Ishikawa (cell line): ENCODE measurements at regions not wholly inside any gene's neighbourhood (a gene's known extent, or its start where the extent isn't known, plus 50 kb on each side); places are given as distances from the start of the nearest gene placed in this dataset.

Source experiments
- CEBPB ChIP-seq: IDR thresholded peaks from 2 replicates; pipeline ENCODE4 v1.6.1; 2012
- CREB1 ChIP-seq: IDR thresholded peaks from 2 replicates; pipeline ENCODE4 v1.6.1; 2012; ENCODE audit warnings: low read depth
- EGR1 ChIP-seq: IDR thresholded peaks from 2 replicates; pipeline ENCODE4 v1.6.1; 2012
- EP300 ChIP-seq: IDR thresholded peaks from 2 replicates; pipeline ENCODE4 v1.6.1; 2012; ENCODE audit warnings: borderline replicate concordance
- FOXM1 ChIP-seq: IDR thresholded peaks from 2 replicates; pipeline ENCODE4 v1.6.1; 2012; ENCODE audit warnings: low read depth, borderline replicate concordance
- NFIC ChIP-seq: IDR thresholded peaks from 2 replicates; pipeline ENCODE4 v1.6.1; 2012
- RAD21 ChIP-seq: IDR thresholded peaks from 2 replicates; pipeline ENCODE4 v1.6.1; 2012; ENCODE audit warnings: low read depth
- TAF1 ChIP-seq: IDR thresholded peaks from 2 replicates; pipeline ENCODE4 v1.6.1; 2012; ENCODE audit warnings: low read depth, mild to moderate bottlenecking
- TCF12 ChIP-seq: IDR thresholded peaks from 2 replicates; pipeline ENCODE4 v1.6.1; 2012; ENCODE audit warnings: low read depth
- TEAD4 ChIP-seq: IDR thresholded peaks from 2 replicates; pipeline ENCODE4 v1.6.1; 2012
- YY1 ChIP-seq: IDR thresholded peaks from 2 replicates; pipeline ENCODE4 v1.6.1; 2012; ENCODE audit warnings: low read depth
- ZBTB7A ChIP-seq: IDR thresholded peaks from 2 replicates; pipeline ENCODE4 v1.6.1; 2012; ENCODE audit warnings: low read depth
- TF ChIP-seq, protein P1 (sequence below): IDR thresholded peaks from 2 replicates; pipeline ENCODE4 v1.6.1; 2012
- TF ChIP-seq, protein P2 (sequence below): IDR thresholded peaks from 2 replicates; pipeline ENCODE4 v1.6.1; 2012; ENCODE audit warnings: low read depth, mild to moderate bottlenecking
- TF ChIP-seq, protein P3 (sequence below): IDR thresholded peaks from 2 replicates; pipeline ENCODE4 v1.6.1; 2012

DNA sequence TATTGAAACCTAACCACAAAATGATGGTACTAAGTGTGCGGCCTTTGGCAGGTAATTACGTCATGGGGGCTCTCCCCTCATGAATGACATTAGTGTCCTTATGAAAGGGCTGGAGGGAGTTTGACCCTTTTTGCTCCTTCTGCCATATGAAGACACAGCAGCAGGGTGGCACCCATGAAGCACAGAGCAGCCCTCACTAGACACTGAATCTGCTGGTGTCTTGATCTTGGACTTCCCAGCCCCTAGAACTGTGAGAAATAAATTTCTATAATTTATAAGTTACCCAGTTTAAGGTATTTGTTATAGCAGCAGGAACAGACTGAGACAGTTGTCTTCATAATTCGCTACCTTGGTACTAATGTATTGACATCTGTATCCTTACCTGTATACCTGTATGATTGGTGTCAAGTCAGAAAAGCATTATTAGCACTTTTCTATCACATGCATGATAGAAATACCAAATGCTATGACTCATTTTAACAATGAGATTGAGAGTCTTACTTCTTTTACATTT is 80.4 kb downstream of the GCNT4 start:
- TF ChIP-seq EGR1, result no peak
- TF ChIP-seq EP300, result no peak
- TF ChIP-seq RAD21, result no peak
- TF ChIP-seq CREB1, result no peak
- TF ChIP-seq, protein P1, sequence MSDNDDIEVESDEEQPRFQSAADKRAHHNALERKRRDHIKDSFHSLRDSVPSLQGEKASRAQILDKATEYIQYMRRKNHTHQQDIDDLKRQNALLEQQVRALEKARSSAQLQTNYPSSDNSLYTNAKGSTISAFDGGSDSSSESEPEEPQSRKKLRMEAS, result no peak
- TF ChIP-seq NFIC, result no peak
- TF ChIP-seq TEAD4, result no peak
- no peak for TF ChIP-seq YY1
- no peak for TF ChIP-seq CEBPB
- no peak for TF ChIP-seq ZBTB7A
- TF ChIP-seq TAF1, result no peak
- no peak for TF ChIP-seq FOXM1
- TF ChIP-seq, protein P2, sequence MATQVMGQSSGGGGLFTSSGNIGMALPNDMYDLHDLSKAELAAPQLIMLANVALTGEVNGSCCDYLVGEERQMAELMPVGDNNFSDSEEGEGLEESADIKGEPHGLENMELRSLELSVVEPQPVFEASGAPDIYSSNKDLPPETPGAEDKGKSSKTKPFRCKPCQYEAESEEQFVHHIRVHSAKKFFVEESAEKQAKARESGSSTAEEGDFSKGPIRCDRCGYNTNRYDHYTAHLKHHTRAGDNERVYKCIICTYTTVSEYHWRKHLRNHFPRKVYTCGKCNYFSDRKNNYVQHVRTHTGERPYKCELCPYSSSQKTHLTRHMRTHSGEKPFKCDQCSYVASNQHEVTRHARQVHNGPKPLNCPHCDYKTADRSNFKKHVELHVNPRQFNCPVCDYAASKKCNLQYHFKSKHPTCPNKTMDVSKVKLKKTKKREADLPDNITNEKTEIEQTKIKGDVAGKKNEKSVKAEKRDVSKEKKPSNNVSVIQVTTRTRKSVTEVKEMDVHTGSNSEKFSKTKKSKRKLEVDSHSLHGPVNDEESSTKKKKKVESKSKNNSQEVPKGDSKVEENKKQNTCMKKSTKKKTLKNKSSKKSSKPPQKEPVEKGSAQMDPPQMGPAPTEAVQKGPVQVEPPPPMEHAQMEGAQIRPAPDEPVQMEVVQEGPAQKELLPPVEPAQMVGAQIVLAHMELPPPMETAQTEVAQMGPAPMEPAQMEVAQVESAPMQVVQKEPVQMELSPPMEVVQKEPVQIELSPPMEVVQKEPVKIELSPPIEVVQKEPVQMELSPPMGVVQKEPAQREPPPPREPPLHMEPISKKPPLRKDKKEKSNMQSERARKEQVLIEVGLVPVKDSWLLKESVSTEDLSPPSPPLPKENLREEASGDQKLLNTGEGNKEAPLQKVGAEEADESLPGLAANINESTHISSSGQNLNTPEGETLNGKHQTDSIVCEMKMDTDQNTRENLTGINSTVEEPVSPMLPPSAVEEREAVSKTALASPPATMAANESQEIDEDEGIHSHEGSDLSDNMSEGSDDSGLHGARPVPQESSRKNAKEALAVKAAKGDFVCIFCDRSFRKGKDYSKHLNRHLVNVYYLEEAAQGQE, result no peak
- TF ChIP-seq, protein P3, sequence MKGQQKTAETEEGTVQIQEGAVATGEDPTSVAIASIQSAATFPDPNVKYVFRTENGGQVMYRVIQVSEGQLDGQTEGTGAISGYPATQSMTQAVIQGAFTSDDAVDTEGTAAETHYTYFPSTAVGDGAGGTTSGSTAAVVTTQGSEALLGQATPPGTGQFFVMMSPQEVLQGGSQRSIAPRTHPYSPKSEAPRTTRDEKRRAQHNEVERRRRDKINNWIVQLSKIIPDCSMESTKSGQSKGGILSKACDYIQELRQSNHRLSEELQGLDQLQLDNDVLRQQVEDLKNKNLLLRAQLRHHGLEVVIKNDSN, result no peak
- TF ChIP-seq TCF12, result no peak

DNA sequence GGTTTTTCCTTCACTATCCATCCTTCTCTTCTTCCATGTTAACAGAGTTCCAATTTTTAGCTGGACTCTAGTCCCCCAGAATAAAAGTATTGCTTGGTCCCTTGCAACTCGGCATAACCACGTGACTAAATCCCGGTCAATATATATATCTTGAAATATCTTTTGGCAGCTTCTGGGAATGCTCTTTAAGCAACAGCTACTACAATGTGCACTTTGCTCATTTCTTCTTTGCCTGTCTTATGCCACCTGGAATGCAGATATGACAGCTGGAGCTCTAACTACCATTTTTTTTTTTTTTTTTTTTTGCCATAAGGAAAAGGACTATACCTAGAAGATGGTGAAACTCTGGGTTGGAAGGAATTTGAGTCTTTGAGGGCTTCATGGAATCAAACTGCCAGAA is 82.6 kb downstream of the GCNT4 start:
- TF ChIP-seq NFIC, result no peak
- no peak for TF ChIP-seq CEBPB
- TF ChIP-seq, protein P2, result no peak
- no peak for TF ChIP-seq TCF12
- TF ChIP-seq, protein P3, result no peak
- TF ChIP-seq TAF1, result no peak
- no peak for TF ChIP-seq CREB1
- TF ChIP-seq EGR1, result no peak
- TF ChIP-seq TEAD4, result no peak

DNA sequence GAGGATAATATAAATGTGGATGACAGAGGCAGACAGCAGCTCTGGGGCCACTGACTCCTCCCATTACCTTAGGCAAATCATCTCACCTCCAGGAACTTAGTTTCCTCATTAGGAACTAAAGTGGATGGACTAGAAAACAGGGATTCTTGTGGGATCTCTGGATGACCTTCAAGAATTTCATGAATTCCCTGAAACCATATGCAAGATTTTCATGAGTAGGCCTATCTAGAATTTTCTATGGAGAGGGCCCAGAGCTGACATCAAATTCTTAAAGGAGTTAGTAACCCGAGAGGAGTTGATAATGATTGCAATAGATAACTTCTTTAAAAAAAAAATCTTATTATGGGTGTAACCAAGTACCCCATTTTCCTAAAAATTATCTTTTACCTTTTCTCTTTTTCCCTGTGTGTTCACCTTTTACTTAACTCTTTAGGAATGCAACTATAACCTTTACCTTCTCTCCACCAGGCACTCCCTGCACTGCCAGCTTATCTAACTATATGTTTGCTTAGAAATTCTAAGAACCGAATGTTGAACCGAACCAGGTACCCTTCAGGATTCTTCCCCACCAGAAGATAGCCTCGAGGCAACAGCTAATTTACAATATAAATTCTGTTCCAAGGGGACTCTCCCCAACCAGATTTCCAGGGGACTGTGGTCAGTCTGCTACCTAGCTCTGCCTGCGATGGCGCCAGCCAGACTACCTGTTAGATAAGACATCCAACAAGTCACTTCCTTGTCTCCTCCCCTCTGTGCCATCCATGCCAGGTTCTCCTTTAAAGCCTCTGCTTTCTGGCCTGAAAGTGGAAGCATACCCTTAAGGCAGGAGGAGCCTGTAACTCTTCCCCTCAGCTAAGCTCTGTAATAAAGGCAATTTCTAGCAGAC is 86.0 kb downstream of the GCNT4 start:
- no peak for TF ChIP-seq RAD21
- TF ChIP-seq EP300, result no peak
- TF ChIP-seq ZBTB7A, result no peak
- TF ChIP-seq TAF1, result no peak
- TF ChIP-seq EGR1, result no peak
- no peak for TF ChIP-seq FOXM1
- TF ChIP-seq, protein P1, result no peak
- TF ChIP-seq CEBPB, result no peak
- no peak for TF ChIP-seq NFIC
- no peak for TF ChIP-seq CREB1
- no peak for TF ChIP-seq TCF12

DNA sequence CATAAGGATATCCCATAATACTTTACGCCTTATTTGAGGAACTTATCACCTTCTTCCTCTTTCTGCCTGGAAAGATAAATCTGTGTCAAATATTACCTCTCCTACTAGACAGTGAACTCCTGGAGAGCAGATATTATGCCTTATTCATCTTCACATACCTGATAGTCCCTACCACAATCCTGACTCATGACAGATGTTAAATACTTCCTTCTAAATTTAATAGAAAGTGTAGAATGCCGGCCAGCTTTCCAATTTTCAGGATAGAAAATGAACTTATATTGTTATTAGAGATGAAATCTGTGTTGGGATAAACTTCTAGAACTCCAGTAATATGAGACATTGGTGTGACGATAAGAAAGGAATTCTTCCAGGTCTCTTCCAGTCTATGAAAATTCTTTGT is 89.0 kb downstream of the GCNT4 start:
- no peak for TF ChIP-seq YY1
- TF ChIP-seq, protein P3, result no peak
- no peak for TF ChIP-seq FOXM1
- TF ChIP-seq ZBTB7A, result no peak
- no peak for TF ChIP-seq EP300

DNA sequence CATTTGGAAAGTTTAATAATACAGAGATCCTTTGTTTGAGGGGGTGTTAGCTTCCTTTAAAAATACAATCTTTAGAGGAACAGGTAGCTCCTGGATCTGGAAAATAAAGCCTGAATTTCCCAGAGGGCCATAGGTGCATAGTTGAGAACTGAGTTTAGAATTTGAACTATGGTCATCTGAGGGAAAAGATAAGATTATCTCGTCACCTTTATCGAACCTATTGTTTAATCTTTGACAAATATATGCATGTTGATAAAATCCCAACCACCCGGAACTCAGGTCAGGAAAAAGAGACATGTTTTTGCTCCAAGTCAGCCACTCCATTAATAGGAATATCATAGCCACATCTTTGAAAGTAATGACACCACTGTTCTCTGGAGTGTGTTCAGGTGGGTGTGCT is 91.7 kb upstream of the FAM169A start:
- TF ChIP-seq, protein P1, result no peak
- TF ChIP-seq, protein P2, result no peak
- TF ChIP-seq EGR1 (no peak), TEAD4 (no peak), TCF12 (no peak), CEBPB (no peak), YY1 (no peak), ZBTB7A (no peak), RAD21 (no peak), TAF1 (no peak)
- TF ChIP-seq, protein P3, result no peak
